ENCODE measurements at regions not wholly inside any gene's neighbourhood (a gene's known extent, or its start where the extent isn't known, plus 50 kb on each side); places are given as distances from the start of the nearest gene placed in this dataset.
"Not testable (repeated sequence)": the region's sequence is repeated elsewhere in the genome, so short reads cannot be mapped to it uniquely, and the experiment has no call there.

DNA sequence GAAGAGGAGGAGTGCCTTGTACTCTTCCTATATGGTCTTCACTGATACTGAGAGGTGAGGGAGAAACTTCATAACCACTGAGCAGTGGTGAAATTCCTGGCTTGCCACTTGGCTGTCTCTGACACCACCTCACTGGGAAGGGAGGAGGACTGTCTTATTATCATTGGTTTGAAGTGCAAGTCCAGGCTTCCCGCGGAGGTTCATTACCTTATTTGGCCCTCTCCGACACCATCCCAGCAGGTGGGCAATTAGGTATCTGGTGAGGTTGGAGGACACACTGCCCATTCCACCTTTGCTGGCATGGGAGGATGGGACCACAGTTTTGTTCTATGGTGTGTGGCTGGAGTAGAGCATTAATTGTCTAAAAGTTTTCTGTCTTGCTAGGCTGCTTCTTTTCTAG lies 206.1 kb downstream of the LHFPL1 start:
- Histone ChIP-seq H3K79me2 (ENCODE audit: insufficient read depth, low read length) (no peaks in the 10 kb centered on the region), H3K27me3 (ENCODE audit: insufficient read depth, low read length) (no peaks in the 10 kb centered on the region), H3K4me2 (ENCODE audit: low read length) (no peak overlapping the region), H3K9ac (ENCODE audit: low read length) (no peak overlapping the region), H4K20me1 (ENCODE audit: insufficient read depth, low read length) (no peaks in the 10 kb centered on the region), H3K4me1 (ENCODE audit: insufficient read depth, low read length) (no peaks in the 10 kb centered on the region), H2AFZ (ENCODE audit: low read depth, low read length) (no peak overlapping the region), H3K4me3 (ENCODE audit: insufficient read depth, low read depth, low read length) (no peak overlapping the region), H3K9me3 (ENCODE audit: insufficient read depth, low read depth, low read length) (no peaks in the 10 kb centered on the region), H3K27ac (ENCODE audit: low read depth, low read length) (no peak overlapping the region), H3K36me3 (ENCODE audit: insufficient read depth, low read length) (no peaks in the 10 kb centered on the region)
- Mint-ChIP-seq H3K4me1 (ENCODE audit: low read depth, unreplicated experiment) (no peaks in the 10 kb centered on the region), H3K27ac (ENCODE audit: unreplicated experiment) (no peak overlapping the region), H3K9me3 (ENCODE audit: unreplicated experiment) (no peaks in the 10 kb centered on the region), H3K36me3 (ENCODE audit: low read depth, unreplicated experiment) (no peaks in the 10 kb centered on the region), H3K4me3 (ENCODE audit: unreplicated experiment) (no peak overlapping the region), H3K27me3 (ENCODE audit: low read depth, unreplicated experiment) (no peaks in the 10 kb centered on the region)
- FAIRE-seq (peak; percentile 78), DNase-seq (ENCODE audit: low read depth) (no peak)
- TF ChIP-seq EZH2 (IDR thresholded peaks at IDR 0.05; ENCODE audit: insufficient read depth, low read length), result no peak
- TF ChIP-seq, protein P1, sequence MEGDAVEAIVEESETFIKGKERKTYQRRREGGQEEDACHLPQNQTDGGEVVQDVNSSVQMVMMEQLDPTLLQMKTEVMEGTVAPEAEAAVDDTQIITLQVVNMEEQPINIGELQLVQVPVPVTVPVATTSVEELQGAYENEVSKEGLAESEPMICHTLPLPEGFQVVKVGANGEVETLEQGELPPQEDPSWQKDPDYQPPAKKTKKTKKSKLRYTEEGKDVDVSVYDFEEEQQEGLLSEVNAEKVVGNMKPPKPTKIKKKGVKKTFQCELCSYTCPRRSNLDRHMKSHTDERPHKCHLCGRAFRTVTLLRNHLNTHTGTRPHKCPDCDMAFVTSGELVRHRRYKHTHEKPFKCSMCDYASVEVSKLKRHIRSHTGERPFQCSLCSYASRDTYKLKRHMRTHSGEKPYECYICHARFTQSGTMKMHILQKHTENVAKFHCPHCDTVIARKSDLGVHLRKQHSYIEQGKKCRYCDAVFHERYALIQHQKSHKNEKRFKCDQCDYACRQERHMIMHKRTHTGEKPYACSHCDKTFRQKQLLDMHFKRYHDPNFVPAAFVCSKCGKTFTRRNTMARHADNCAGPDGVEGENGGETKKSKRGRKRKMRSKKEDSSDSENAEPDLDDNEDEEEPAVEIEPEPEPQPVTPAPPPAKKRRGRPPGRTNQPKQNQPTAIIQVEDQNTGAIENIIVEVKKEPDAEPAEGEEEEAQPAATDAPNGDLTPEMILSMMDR (IDR thresholded peaks at IDR 0.05; ENCODE audit: insufficient read depth, low read depth, low read length), result no peak

DNA sequence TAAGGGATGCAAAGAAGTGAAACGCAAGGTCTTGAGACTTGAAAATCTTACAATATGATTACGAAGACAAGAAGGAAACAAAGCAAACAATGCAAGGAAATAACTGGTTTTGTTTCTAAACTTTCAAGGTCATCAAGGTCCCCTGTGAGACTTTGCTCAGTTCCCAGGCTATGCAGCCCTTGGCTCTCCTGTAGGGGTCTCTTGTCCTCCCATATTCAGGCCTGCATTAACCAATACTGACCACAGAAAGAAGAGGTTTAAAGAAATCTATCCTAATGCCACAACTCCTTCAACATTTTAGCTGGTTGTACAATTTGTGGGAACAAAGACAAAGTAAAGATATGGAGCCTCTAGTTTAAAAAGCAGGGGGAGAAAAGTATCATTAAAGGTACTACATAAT lies 209.2 kb downstream of the LHFPL1 start:
- Histone ChIP-seq H3K4me1 (ENCODE audit: insufficient read depth, low read length) (no peaks in the 10 kb centered on the region), H3K36me3 (ENCODE audit: insufficient read depth, low read length) (no peaks in the 10 kb centered on the region), H4K20me1 (ENCODE audit: insufficient read depth, low read length) (no peaks in the 10 kb centered on the region), H2AFZ (ENCODE audit: low read depth, low read length) (no peak overlapping the region), H3K4me3 (ENCODE audit: insufficient read depth, low read depth, low read length) (no peak overlapping the region), H3K4me2 (ENCODE audit: low read length) (no peak overlapping the region), H3K27ac (ENCODE audit: low read depth, low read length) (no peak overlapping the region), H3K27me3 (ENCODE audit: insufficient read depth, low read length) (no peaks in the 10 kb centered on the region), H3K9ac (ENCODE audit: low read length) (no peak overlapping the region), H3K79me2 (ENCODE audit: insufficient read depth, low read length) (no peaks in the 10 kb centered on the region), H3K9me3 (ENCODE audit: insufficient read depth, low read depth, low read length) (no peaks in the 10 kb centered on the region)
- H3K4me1 Mint-ChIP-seq (ENCODE audit: low read depth, unreplicated experiment), result no peaks in the 10 kb centered on the region
- no peaks in the 10 kb centered on the region for H3K27me3 Mint-ChIP-seq (ENCODE audit: low read depth, unreplicated experiment)
- TF ChIP-seq, protein P1 (IDR thresholded peaks at IDR 0.05; ENCODE audit: insufficient read depth, low read depth, low read length), result no peak
- no peak for TF ChIP-seq EZH2 (IDR thresholded peaks at IDR 0.05; ENCODE audit: insufficient read depth, low read length)
- FAIRE-seq (peak; percentile 91), DNase-seq (ENCODE audit: low read depth) (no peak)
- no peaks in the 10 kb centered on the region for H3K9me3 Mint-ChIP-seq (ENCODE audit: unreplicated experiment)
- no peak overlapping the region for H3K4me3 Mint-ChIP-seq (ENCODE audit: unreplicated experiment)
- H3K27ac Mint-ChIP-seq (ENCODE audit: unreplicated experiment), result no peak overlapping the region
- H3K36me3 Mint-ChIP-seq (ENCODE audit: low read depth, unreplicated experiment), result no peaks in the 10 kb centered on the region

DNA sequence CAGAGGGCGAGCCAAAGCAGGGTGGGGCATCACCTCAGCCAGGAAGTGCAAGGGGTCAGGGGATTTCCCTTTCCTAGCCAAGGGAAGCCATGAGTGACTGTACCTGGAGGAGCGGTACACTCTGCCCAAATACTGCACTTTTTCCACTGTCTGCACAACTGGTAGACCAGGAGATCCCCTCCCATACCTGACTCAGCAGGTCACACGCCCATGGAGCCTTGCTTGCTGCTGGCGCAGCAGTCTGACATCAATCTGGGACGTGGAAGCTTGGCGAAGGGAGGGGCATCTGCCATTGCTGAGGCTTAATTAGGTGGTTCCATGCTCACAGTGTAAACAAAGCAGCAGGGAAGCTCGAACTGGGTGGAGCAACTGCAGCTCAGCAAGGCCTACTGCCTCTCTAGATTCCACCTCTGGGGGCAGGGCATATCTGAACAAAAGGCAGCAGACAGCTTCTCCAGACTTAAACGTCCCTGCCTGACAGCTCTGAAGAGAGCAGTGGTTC lies 217.7 kb downstream of the LHFPL1 start:
- not testable (repeated sequence) for H2AFZ ChIP-seq (ENCODE audit: low read depth, low read length); H3K27me3 Mint-ChIP-seq (ENCODE audit: low read depth, unreplicated experiment); H3K9ac ChIP-seq (ENCODE audit: low read length); H3K4me3 ChIP-seq (ENCODE audit: insufficient read depth, low read depth, low read length); H3K79me2 ChIP-seq (ENCODE audit: insufficient read depth, low read length); H3K9me3 Mint-ChIP-seq (ENCODE audit: unreplicated experiment); DNase-seq (ENCODE audit: low read depth); H3K4me1 ChIP-seq (ENCODE audit: insufficient read depth, low read length); H4K20me1 ChIP-seq (ENCODE audit: insufficient read depth, low read length); H3K4me2 ChIP-seq (ENCODE audit: low read length); H3K27me3 ChIP-seq (ENCODE audit: insufficient read depth, low read length); H3K27ac Mint-ChIP-seq (ENCODE audit: unreplicated experiment); H3K36me3 ChIP-seq (ENCODE audit: insufficient read depth, low read length); H3K4me3 Mint-ChIP-seq (ENCODE audit: unreplicated experiment); FAIRE-seq; H3K9me3 ChIP-seq (ENCODE audit: insufficient read depth, low read depth, low read length); H3K4me1 Mint-ChIP-seq (ENCODE audit: low read depth, unreplicated experiment); H3K36me3 Mint-ChIP-seq (ENCODE audit: low read depth, unreplicated experiment); H3K27ac ChIP-seq (ENCODE audit: low read depth, low read length)

Measured in astrocyte (in vitro differentiated cells and primary cell).